ENCODE measurements at regions not wholly inside any gene's neighbourhood (a gene's known extent, or its start where the extent isn't known, plus 50 kb on each side); places are given as distances from the start of the nearest gene placed in this dataset.

- DNase-seq, result no peak
These were observed 113.9 kb upstream of the USP24 start for GRCh38 chr1:55329091-55329490.

GRCh38 chr1:55326496-55327243 is 111.5 kb upstream of the USP24 start:
- DNase-seq, result no peak

GRCh38 chr1:55323760-55324159 is 108.6 kb upstream of the USP24 start:
- DNase-seq, result no peak

- DNase-seq, result no peak
These were observed 107.7 kb upstream of the USP24 start for GRCh38 chr1:55322842-55323241.

GRCh38 chr1:55321942-55322341 is 106.8 kb upstream of the USP24 start:
- peak; percentile 7 for DNase-seq

- DNase-seq, result no peak
These were observed 105.7 kb upstream of the USP24 start for GRCh38 chr1:55320891-55321290.

- DNase-seq, result no peak
These were observed 103.1 kb upstream of the USP24 start for GRCh38 chr1:55318116-55318817.

- no peak for DNase-seq
These were observed 102.5 kb upstream of the USP24 start for GRCh38 chr1:55317673-55318072.

- DNase-seq, result no peak
These were observed 101.9 kb upstream of the USP24 start for GRCh38 chr1:55316947-55317662.

- no peak for DNase-seq
These were observed 101.3 kb upstream of the USP24 start for GRCh38 chr1:55316502-55316901.

GRCh38 chr1:55315552-55315951 is 100.4 kb upstream of the USP24 start:
- no peak for DNase-seq

- no peak for DNase-seq
These were observed 99.6 kb upstream of the USP24 start for GRCh38 chr1:55314740-55315139.

- no peak for DNase-seq
These were observed 98.7 kb upstream of the USP24 start for GRCh38 chr1:55313903-55314302.

GRCh38 chr1:55311979-55312378 is 96.8 kb upstream of the USP24 start:
- no peak for DNase-seq

- DNase-seq, result no peak
These were observed 96.0 kb upstream of the USP24 start for GRCh38 chr1:55311057-55311641.

GRCh38 chr1:55310505-55310971 is 95.4 kb upstream of the USP24 start:
- no peak for DNase-seq

- DNase-seq, result no peak
These were observed 94.8 kb upstream of the USP24 start for GRCh38 chr1:55309786-55310504.

- no peak for DNase-seq
These were observed 93.9 kb upstream of the USP24 start for GRCh38 chr1:55309053-55309452.

GRCh38 chr1:55305735-55306134 is 90.6 kb upstream of the USP24 start:
- DNase-seq, result no peak

- no peak for DNase-seq
These were observed 89.1 kb upstream of the USP24 start for GRCh38 chr1:55304229-55304740.

- no peak for DNase-seq
These were observed 87.8 kb upstream of the USP24 start for GRCh38 chr1:55302972-55303371.

GRCh38 chr1:55301912-55302311 is 86.7 kb upstream of the USP24 start:
- DNase-seq, result no peak

GRCh38 chr1:55300975-55301374 is 85.8 kb upstream of the USP24 start:
- no peak for DNase-seq
